GM19025 (cell line): ENCODE measurements at regions not wholly inside any gene's neighbourhood (a gene's known extent, or its start where the extent isn't known, plus 50 kb on each side); places are given as distances from the start of the nearest gene placed in this dataset.
"Not testable (repeated sequence)": the region's sequence is repeated elsewhere in the genome, so short reads cannot be mapped to it uniquely, and the experiment has no call there.

Experiments used
- ATAC-seq: cut with Tn5 transposase; IDR thresholded peaks from one replicate; pipeline ENCODE4 v1.9.1; 2021; ENCODE audit warnings: mild to moderate bottlenecking, low read depth, moderate library complexity; ENCODE audit not compliant: unreplicated experiment

GRCh38 chr2:147441182-147441581 lies 403.6 kb upstream of the ACVR2A start:
- no peak for ATAC-seq

- no peak for ATAC-seq
These were observed 404.1 kb upstream of the ACVR2A start for GRCh38 chr2:147440734-147441133.

GRCh38 chr2:147439986-147440385 lies 404.8 kb upstream of the ACVR2A start:
- no peak for ATAC-seq

GRCh38 chr2:147438882-147439281 lies 405.9 kb upstream of the ACVR2A start:
- ATAC-seq = no peak

GRCh38 chr2:147433822-147434221 lies 411.0 kb upstream of the ACVR2A start:
- no peak for ATAC-seq

- ATAC-seq = no peak
These were observed 414.4 kb upstream of the ACVR2A start for GRCh38 chr2:147430408-147430807.

GRCh38 chr2:147428120-147428747 lies 416.6 kb upstream of the ACVR2A start:
- ATAC-seq = no peak

- no peak for ATAC-seq
These were observed 419.3 kb upstream of the ACVR2A start for GRCh38 chr2:147425437-147426029.

- no peak for ATAC-seq
These were observed 420.1 kb upstream of the ACVR2A start for GRCh38 chr2:147424766-147425165.

GRCh38 chr2:147420947-147421675 lies 423.7 kb upstream of the ACVR2A start:
- no peak for ATAC-seq

GRCh38 chr2:147420517-147420916 lies 424.3 kb upstream of the ACVR2A start:
- no peak for ATAC-seq

- no peak for ATAC-seq
These were observed 428.7 kb upstream of the ACVR2A start for GRCh38 chr2:147416099-147416498.

GRCh38 chr2:147414656-147415055 lies 430.2 kb upstream of the ACVR2A start:
- ATAC-seq = not testable (repeated sequence)

- ATAC-seq = no peak
These were observed 436.5 kb upstream of the ACVR2A start for GRCh38 chr2:147408357-147408756.

- no peak for ATAC-seq
These were observed 439.2 kb upstream of the ACVR2A start for GRCh38 chr2:147405651-147406050.

- no peak for ATAC-seq
These were observed 445.8 kb upstream of the ACVR2A start for GRCh38 chr2:147398996-147399395.

GRCh38 chr2:147398301-147398700 lies 446.5 kb upstream of the ACVR2A start:
- ATAC-seq = no peak

- ATAC-seq = no peak
These were observed 447.9 kb upstream of the ACVR2A start for GRCh38 chr2:147396890-147397289.

GRCh38 chr2:147394179-147394790 lies 450.5 kb upstream of the ACVR2A start:
- no peak for ATAC-seq

GRCh38 chr2:147392180-147392579 lies 452.6 kb upstream of the ACVR2A start:
- ATAC-seq = no peak

- no peak for ATAC-seq
These were observed 454.4 kb upstream of the ACVR2A start for GRCh38 chr2:147390475-147390874.
